ENCODE measurements at regions not wholly inside any gene's neighbourhood (a gene's known extent, or its start where the extent isn't known, plus 50 kb on each side); places are given as distances from the start of the nearest gene placed in this dataset.

GRCh38 chr7:153523320-153524015 lies 528.7 kb upstream of the DPP6 start:
- Histone ChIP-seq H3K36me3 (no peaks in the 10 kb centered on the region), H3K4me1 (replicated peaks) (no peaks in the 10 kb centered on the region), H3K27me3 (replicated peaks; ENCODE audit: insufficient read depth) (no peaks in the 10 kb centered on the region), H3K4me3 (no peak overlapping the region), H3K27ac (peak overlapping the region; percentile 1 to 12), H3K9me3 (peaks cover 4% of the 10 kb centered on the region)
- no peak for DNase-seq (ENCODE audit: low spot score)
- intact Hi-C loops (cut with DNase I): no loop called here
- 75% methylated on average over 16 of the region's 16 CpGs for WGBS
- no peak for TF ChIP-seq POLR2A (IDR thresholded peaks at IDR 0.05)
- no peak for TF ChIP-seq POLR2AphosphoS5 (IDR thresholded peaks at IDR 0.05)
- TF ChIP-seq, protein P1, sequence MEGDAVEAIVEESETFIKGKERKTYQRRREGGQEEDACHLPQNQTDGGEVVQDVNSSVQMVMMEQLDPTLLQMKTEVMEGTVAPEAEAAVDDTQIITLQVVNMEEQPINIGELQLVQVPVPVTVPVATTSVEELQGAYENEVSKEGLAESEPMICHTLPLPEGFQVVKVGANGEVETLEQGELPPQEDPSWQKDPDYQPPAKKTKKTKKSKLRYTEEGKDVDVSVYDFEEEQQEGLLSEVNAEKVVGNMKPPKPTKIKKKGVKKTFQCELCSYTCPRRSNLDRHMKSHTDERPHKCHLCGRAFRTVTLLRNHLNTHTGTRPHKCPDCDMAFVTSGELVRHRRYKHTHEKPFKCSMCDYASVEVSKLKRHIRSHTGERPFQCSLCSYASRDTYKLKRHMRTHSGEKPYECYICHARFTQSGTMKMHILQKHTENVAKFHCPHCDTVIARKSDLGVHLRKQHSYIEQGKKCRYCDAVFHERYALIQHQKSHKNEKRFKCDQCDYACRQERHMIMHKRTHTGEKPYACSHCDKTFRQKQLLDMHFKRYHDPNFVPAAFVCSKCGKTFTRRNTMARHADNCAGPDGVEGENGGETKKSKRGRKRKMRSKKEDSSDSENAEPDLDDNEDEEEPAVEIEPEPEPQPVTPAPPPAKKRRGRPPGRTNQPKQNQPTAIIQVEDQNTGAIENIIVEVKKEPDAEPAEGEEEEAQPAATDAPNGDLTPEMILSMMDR (IDR thresholded peaks at IDR 0.05): no peak

DNA sequence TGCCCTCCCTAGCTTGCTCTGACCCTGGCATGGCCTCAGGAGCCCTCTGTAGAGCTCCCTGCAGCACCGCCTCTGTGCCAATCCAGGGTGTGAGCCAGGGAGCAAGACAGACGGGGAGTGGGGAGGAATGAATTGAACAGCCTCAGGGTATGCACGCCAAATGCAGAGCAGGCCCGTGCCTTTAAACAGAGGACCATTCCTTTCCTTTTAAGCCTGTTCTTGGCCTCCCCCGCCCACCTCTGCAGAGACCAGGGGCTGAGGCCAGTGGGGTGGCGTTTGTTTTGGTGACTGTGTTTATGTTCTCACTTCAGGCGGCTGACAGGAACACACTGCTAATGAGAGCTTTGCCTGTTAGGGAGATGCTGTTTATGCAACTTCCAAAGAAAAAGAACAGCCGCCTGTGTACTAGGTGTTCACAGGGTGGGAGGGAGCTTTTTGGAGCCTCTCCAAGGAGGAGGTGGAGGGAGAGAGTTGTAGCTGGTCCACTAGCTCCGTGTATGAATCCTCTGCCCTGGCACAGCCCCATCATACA lies 528.1 kb upstream of the DPP6 start:
- Histone ChIP-seq H3K9me3 (peaks cover 4% of the 10 kb centered on the region), H3K27ac (peak overlapping the region in 1 of 2 donors; percentile 1), H3K27me3 (replicated peaks; ENCODE audit: insufficient read depth) (no peaks in the 10 kb centered on the region), H3K36me3 (no peaks in the 10 kb centered on the region), H3K4me3 (no peak overlapping the region), H3K4me1 (replicated peaks) (no peaks in the 10 kb centered on the region)
- intact Hi-C loops (cut with DNase I): no loop called here
- WGBS: 14% methylated on average over 9 of the region's 9 CpGs
- TF ChIP-seq POLR2AphosphoS5 (IDR thresholded peaks at IDR 0.05): peak; percentile 44
- TF ChIP-seq, protein P1 (IDR thresholded peaks at IDR 0.05): no peak
- no peak for DNase-seq (ENCODE audit: low spot score)

DNA sequence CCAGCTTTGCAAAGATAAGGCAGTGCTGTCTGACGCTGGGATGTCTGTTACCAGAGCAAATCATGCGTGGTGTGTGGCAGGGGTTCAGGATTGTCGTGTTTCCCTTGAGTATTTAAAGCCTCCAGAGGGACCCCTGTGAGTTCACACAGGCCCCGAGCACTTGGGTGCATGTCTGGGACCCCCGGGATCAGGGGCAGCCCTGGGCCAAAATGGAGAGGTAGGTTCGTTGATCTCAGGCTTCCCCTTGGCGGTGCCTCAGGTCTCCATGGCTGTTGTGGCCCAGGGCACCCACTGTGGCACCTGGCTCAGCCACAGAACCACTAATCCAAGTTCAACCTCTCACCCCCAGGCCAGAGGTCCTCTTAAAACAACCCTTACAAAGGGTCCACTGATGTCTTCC lies 523.1 kb upstream of the DPP6 start:
- 81% methylated on average over 6 of the region's 7 CpGs for WGBS
- TF ChIP-seq POLR2AphosphoS5 (IDR thresholded peaks at IDR 0.05) (no peak), POLR2A (IDR thresholded peaks at IDR 0.05) (no peak)
- TF ChIP-seq, protein P1 (IDR thresholded peaks at IDR 0.05): no peak
- Histone ChIP-seq H3K27me3 (replicated peaks; ENCODE audit: insufficient read depth) (no peaks in the 10 kb centered on the region), H3K36me3 (no peaks in the 10 kb centered on the region), H3K27ac (no peak overlapping the region), H3K4me1 (replicated peaks) (no peaks in the 10 kb centered on the region), H3K9me3 (peaks cover 4% of the 10 kb centered on the region), H3K4me3 (no peak overlapping the region)
- no peak for DNase-seq (ENCODE audit: low spot score)
- intact Hi-C loops (cut with DNase I): no loop called here

GRCh38 chr7:153529651-153530165 lies 522.5 kb upstream of the DPP6 start:
- no peaks in the 10 kb centered on the region for H3K4me1 ChIP-seq (replicated peaks)
- TF ChIP-seq POLR2A (IDR thresholded peaks at IDR 0.05) (no peak), POLR2AphosphoS5 (IDR thresholded peaks at IDR 0.05) (no peak)
- TF ChIP-seq, protein P1 (IDR thresholded peaks at IDR 0.05): no peak
- no peak overlapping the region for H3K27ac ChIP-seq
- H3K27me3 ChIP-seq (replicated peaks; ENCODE audit: insufficient read depth): no peaks in the 10 kb centered on the region
- no peak overlapping the region for H3K4me3 ChIP-seq
- WGBS: 89% methylated on average over 12 of the region's 12 CpGs
- H3K9me3 ChIP-seq: no peaks in the 10 kb centered on the region
- no peaks in the 10 kb centered on the region for H3K36me3 ChIP-seq
- DNase-seq (ENCODE audit: low spot score): no peak
- intact Hi-C loops (cut with DNase I): no loop called here

GRCh38 chr7:153530441-153530840 lies 521.8 kb upstream of the DPP6 start:
- H3K4me3 ChIP-seq: no peak overlapping the region
- no peak overlapping the region for H3K27ac ChIP-seq
- H3K36me3 ChIP-seq: no peaks in the 10 kb centered on the region
- TF ChIP-seq POLR2A (IDR thresholded peaks at IDR 0.05) (no peak), POLR2AphosphoS5 (IDR thresholded peaks at IDR 0.05) (no peak)
- TF ChIP-seq, protein P1 (IDR thresholded peaks at IDR 0.05): no peak
- DNase-seq (ENCODE audit: low spot score): no peak
- no peaks in the 10 kb centered on the region for H3K9me3 ChIP-seq
- 88% methylated on average over 9 of the region's 9 CpGs for WGBS
- intact Hi-C loops (cut with DNase I): no loop called here
- H3K4me1 ChIP-seq (replicated peaks): no peaks in the 10 kb centered on the region
- H3K27me3 ChIP-seq (replicated peaks; ENCODE audit: insufficient read depth): no peaks in the 10 kb centered on the region

Measured in prostate gland (tissue), 2 donors.